H1 (cell line): ENCODE measurements at regions not wholly inside any gene's neighbourhood (a gene's known extent, or its start where the extent isn't known, plus 50 kb on each side); places are given as distances from the start of the nearest gene placed in this dataset.

ENCODE experiments used
- CTCF ChIA-PET: fragments of 300-600 bp; sonication (Branson Sonifier 250); formaldehyde crosslinking; loops from one replicate; lab custom pipeline; 2021; ENCODE audit not compliant: partially characterized antibody; lab: Charles Lee
- POLR2A ChIA-PET: fragments of 300-600 bp; sonication (Branson Sonifier 250); formaldehyde crosslinking; loops from one replicate; lab custom pipeline; 2021; ENCODE audit warnings: inconsistent platforms; ENCODE audit not compliant: partially characterized antibody; lab: Charles Lee
- DNase-seq, 2 experiments: peaks; one replicate each; pipeline versions ENCODE4 v3.0.0 to v3.0.0-alpha.2; 2010 to 2022; ENCODE audit warnings: low spot score in 2 of 2, low read depth in 1 of 2, mixed read lengths in 1 of 2
- FAIRE-seq: peaks from 2 replicates; lab custom pipeline; 2011; peaks lifted over from hg19 to GRCh38; lab: Jason Lieb, UNC
- H2AFZ ChIP-seq: 2 replicates; pipeline ENCODE4 v1.8.1; 2012; ENCODE audit warnings: low read length, inconsistent platforms
- H2AK5ac ChIP-seq: 2 replicates; pipeline ENCODE4 v1.6.1; 2013; ENCODE audit warnings: low read depth, low read length
- H2BK120ac ChIP-seq: replicated peaks from 2 replicates; pipeline ENCODE3; 2013; ENCODE audit warnings: low read depth, low read length, inconsistent platforms
- H2BK12ac ChIP-seq: 2 replicates; pipeline ENCODE4 v1.6.1; 2013; ENCODE audit warnings: low read depth, low read length
- H2BK15ac ChIP-seq: 2 replicates; pipeline ENCODE4 v1.6.1; 2013; ENCODE audit warnings: low read length
- H2BK20ac ChIP-seq: 2 replicates; pipeline ENCODE4 v1.6.1; 2013; ENCODE audit warnings: low read length
- H2BK5ac ChIP-seq: 2 replicates; pipeline ENCODE4 v1.6.1; 2013; ENCODE audit warnings: low read depth, low read length
- H3K14ac ChIP-seq: 2 replicates; pipeline ENCODE4 v1.6.1; 2013; ENCODE audit warnings: inconsistent platforms; ENCODE audit not compliant: insufficient read length
- H3K18ac ChIP-seq: 2 replicates; pipeline ENCODE4 v1.6.1; 2013; ENCODE audit warnings: low read length; ENCODE audit errors: extremely low read depth
- H3K23ac ChIP-seq: 2 replicates; pipeline ENCODE4 v1.6.1; 2013; ENCODE audit warnings: inconsistent platforms; ENCODE audit not compliant: insufficient read length
- H3K23me2 ChIP-seq: 2 replicates; pipeline ENCODE4 v1.6.1; 2013; ENCODE audit warnings: low read depth, low read length
- H3K27ac ChIP-seq: 2 replicates; pipeline ENCODE4 v1.6.1; 2011; ENCODE audit warnings: low read depth, low read length, inconsistent platforms
- H3K27me3 ChIP-seq, 4 experiments: replicated peaks in 1 of 4; 1 replicate in 1 of 4; 2 replicates in 3 of 4; pipeline versions ENCODE4 v1.6.1 to v1.8.1; 2011 to 2013; ENCODE audit warnings: low read length in 3 of 4, mild to moderate bottlenecking in 3 of 4, inconsistent platforms in 2 of 4, mixed read lengths in 2 of 4, moderate library complexity in 1 of 4; ENCODE audit not compliant: control insufficient read depth in 3 of 4, insufficient read depth in 3 of 4; ENCODE audit errors: extremely low read depth in 1 of 4
- H3K36me3 ChIP-seq, 4 experiments: 2 replicates each; pipeline versions ENCODE4 v1.6.1 to v1.8.1; 2011 to 2013; ENCODE audit warnings: mild to moderate bottlenecking in 4 of 4, low read length in 3 of 4, moderate library complexity in 2 of 4, control low read depth in 1 of 4, inconsistent platforms in 1 of 4; ENCODE audit not compliant: insufficient read depth in 4 of 4, control insufficient read depth in 2 of 4
- H3K4ac ChIP-seq: replicated peaks from 2 replicates; pipeline ENCODE3; 2013; ENCODE audit warnings: low read length, low read depth, mixed read lengths, inconsistent platforms; ENCODE audit not compliant: insufficient read length
- H3K4me1 ChIP-seq, 4 experiments: replicated peaks in 1 of 4; 1 replicate in 1 of 4; 2 replicates in 3 of 4; pipeline versions ENCODE4 v1.6.1 to v1.8.1; 2011 to 2013; ENCODE audit warnings: low read length in 3 of 4, inconsistent platforms in 2 of 4, mixed read lengths in 1 of 4; ENCODE audit not compliant: insufficient read depth in 4 of 4, control insufficient read depth in 3 of 4
- H3K4me2 ChIP-seq, 2 experiments: 2 replicates each; pipeline versions ENCODE4 v1.6.1 to v1.8.1; 2011 to 2013; ENCODE audit warnings: low read depth in 2 of 2, low read length in 2 of 2, control low read depth in 1 of 2, inconsistent platforms in 1 of 2, mild to moderate bottlenecking in 1 of 2; ENCODE audit not compliant: insufficient read depth in 1 of 2
- H3K4me3 ChIP-seq, 4 experiments: fragments of 200-600, 300-600 bp in 1 of 4; sonication (generic), shearing (Covaris generic), sonication (Bioruptor Twin) in 1 of 4; 2 replicates each; pipeline versions ENCODE4 v1.5.1 to v1.8.1; 2011 to 2016; ENCODE audit warnings: low read length in 4 of 4, low read depth in 3 of 4, control low read depth in 2 of 4, inconsistent platforms in 2 of 4, mild to moderate bottlenecking in 2 of 4, mixed read lengths in 1 of 4, moderate library complexity in 1 of 4; ENCODE audit not compliant: insufficient read depth in 2 of 4; ENCODE audit errors: extremely low read depth in 1 of 4
- H3K56ac ChIP-seq: replicated peaks from 2 replicates; pipeline ENCODE3; 2013; ENCODE audit warnings: low read depth, mild to moderate bottlenecking, mixed read lengths, low read length, inconsistent platforms; ENCODE audit not compliant: insufficient read length
- H3K79me1 ChIP-seq: 2 replicates; pipeline ENCODE4 v1.6.1; 2013; ENCODE audit warnings: low read depth, low read length, control low read depth
- H3K79me2 ChIP-seq, 2 experiments: 2 replicates each; pipeline versions ENCODE4 v1.6.1 to v1.8.1; 2012 to 2013; ENCODE audit warnings: low read length in 2 of 2, mild to moderate bottlenecking in 2 of 2, inconsistent platforms in 1 of 2; ENCODE audit not compliant: insufficient read depth in 2 of 2, control insufficient read depth in 1 of 2
- H3K9ac ChIP-seq, 4 experiments: replicated peaks in 1 of 4; 1 replicate in 1 of 4; 2 replicates in 3 of 4; pipeline versions ENCODE4 v1.6.1 to v1.8.1; 2011 to 2013; ENCODE audit warnings: low read depth in 3 of 4, low read length in 3 of 4, control low read depth in 2 of 4, mild to moderate bottlenecking in 2 of 4, moderate library complexity in 2 of 4, inconsistent platforms in 1 of 4; ENCODE audit errors: extremely low read depth in 1 of 4
- H3K9me3 ChIP-seq, 2 experiments: 2 replicates each; pipeline versions ENCODE4 v1.6.1 to v1.8.1; 2012 to 2013; ENCODE audit warnings: mild to moderate bottlenecking in 2 of 2, moderate library complexity in 2 of 2, control low read depth in 1 of 2, inconsistent platforms in 1 of 2, low read depth in 1 of 2, low read length in 1 of 2, mixed read lengths in 1 of 2; ENCODE audit not compliant: insufficient read depth in 2 of 2
- H4K20me1 ChIP-seq, 2 experiments: replicated peaks in 1 of 2; 2 replicates each; pipeline versions ENCODE3 to v1.8.1; 2011 to 2013; ENCODE audit warnings: inconsistent platforms in 2 of 2, low read length in 2 of 2, mild to moderate bottlenecking in 1 of 2; ENCODE audit not compliant: insufficient read depth in 2 of 2, control insufficient read depth in 1 of 2
- H4K5ac ChIP-seq: 2 replicates; pipeline ENCODE4 v1.6.1; 2013; ENCODE audit warnings: low read length, low read depth, mixed read lengths, inconsistent platforms; ENCODE audit not compliant: insufficient read length
- H4K8ac ChIP-seq: 2 replicates; pipeline ENCODE4 v1.8.0; 2013; ENCODE audit warnings: mild to moderate bottlenecking, moderate library complexity, low read length, inconsistent platforms; ENCODE audit not compliant: insufficient read depth; ENCODE audit errors: extremely low read depth
- H4K91ac ChIP-seq: replicated peaks from 2 replicates; pipeline ENCODE3; 2013; ENCODE audit warnings: low read length, mixed read lengths, inconsistent platforms; ENCODE audit not compliant: insufficient read length
- ATF2 ChIP-seq: IDR thresholded peaks from 2 replicates; pipeline ENCODE4 v1.6.1; 2012; ENCODE audit warnings: low read length, inconsistent platforms
- CEBPB ChIP-seq: IDR thresholded peaks from 2 replicates; pipeline ENCODE4 v1.6.1; 2012; ENCODE audit warnings: low read depth, low read length
- SAP30 ChIP-seq: fragments of 300-600 bp; sonication (generic); IDR thresholded peaks from 2 replicates; pipeline ENCODE4 v1.7.1; 2012; ENCODE audit warnings: low read length, moderate library complexity, mild to moderate bottlenecking, inconsistent platforms; ENCODE audit not compliant: insufficient read depth, insufficient replicate concordance
- SP4 ChIP-seq: IDR thresholded peaks from 2 replicates; pipeline ENCODE4 v1.6.1; 2012; ENCODE audit warnings: low read length, inconsistent platforms
- SRF ChIP-seq: IDR thresholded peaks from 2 replicates; pipeline ENCODE4 v1.6.1; 2011; ENCODE audit warnings: mild to moderate bottlenecking, low read depth, low read length, moderate library complexity
- TEAD4 ChIP-seq: IDR thresholded peaks from 2 replicates; pipeline ENCODE4 v1.6.1; 2012; ENCODE audit warnings: low read depth, low read length, inconsistent platforms, mixed read lengths
- whole genome bisulfite sequencing, 2 experiments: shearing (Covaris generic) in 1 of 2; methylation state at CpG; one replicate each; pipeline versions ENCODE4 v1.1.6 to v1.1.7; 2013 to 2015; ENCODE audit warnings: low lambda C conversion rate in 2 of 2, mixed read lengths in 2 of 2, inconsistent platforms in 1 of 2, low coverage in 1 of 2, missing lambda C conversion rate in 1 of 2; ENCODE audit not compliant: insufficient replicate concordance in 2 of 2, insufficient coverage in 1 of 2, insufficient read length in 1 of 2; ENCODE audit errors: extremely low coverage in 1 of 2, missing lambda C conversion rate in 1 of 2; 5-methylcytosine and 5-hydroxymethylcytosine counted together

- Histone ChIP-seq H3K18ac (no peak overlapping the region), H3K56ac (no peak overlapping the region), H2BK20ac (no peak overlapping the region), H2BK12ac (no peak overlapping the region), H3K79me2 (no peaks in the 10 kb centered on the region), H3K27me3 (no peaks in the 10 kb centered on the region), H4K8ac (no peak overlapping the region), H3K14ac (no peak overlapping the region), H3K4ac (no peak overlapping the region)
- WGBS, 2 experiments: 87% methylated on average over 1 of the region's 1 CpG; no CpG with 5 or more reads in 1 of the 2 experiments
- CTCF ChIA-PET: no interaction called here
- TF ChIP-seq SAP30 (no peak), ATF2 (no peak), SRF (no peak), SP4 (no peak), CEBPB (no peak), TEAD4 (no peak)
- TF ChIP-seq, all 59 proteins: peak for 0
- Histone ChIP-seq H3K4me1 (peaks cover 0 to 4% (median 0%) of the 10 kb centered on the region in 4 experiments; a peak in 4 of 7 replicates), H3K79me1 (no peaks in the 10 kb centered on the region), H3K4me2 (no peak overlapping the region), H2BK15ac (no peak overlapping the region), H3K9me3 (no peaks in the 10 kb centered on the region), H4K91ac (no peak overlapping the region), H3K9ac (no peak overlapping the region), H3K36me3 (no peaks in the 10 kb centered on the region), H2BK120ac (no peak overlapping the region), H2AK5ac (no peak overlapping the region), H3K23ac (no peak overlapping the region), H2BK5ac (no peak overlapping the region), H3K4me3 (no peak overlapping the region), H2AFZ (no peak overlapping the region), H4K20me1 (no peaks in the 10 kb centered on the region), H3K27ac (no peak overlapping the region), H4K5ac (no peak overlapping the region), H3K23me2 (no peaks in the 10 kb centered on the region)
- FAIRE-seq (no peak), DNase-seq (no peak)
- POLR2A ChIA-PET: interaction anchor here (1.4 kb wide), 1 partner anchor 8 kb away, joined by 3 read pairs; no protein-coding TSS in a partner anchor
These were observed 226.5 kb upstream of the GAP43 start for GRCh38 chr3:115396801-115397200.
